ENCODE measurements at regions not wholly inside any gene's neighbourhood (a gene's known extent, or its start where the extent isn't known, plus 50 kb on each side); places are given as distances from the start of the nearest gene placed in this dataset.

GRCh38 chr16:14337303-14338191 is 266.4 kb downstream of the MRTFB start:
- no peak for DNase-seq
- TF ChIP-seq CTCF (IDR thresholded peaks at IDR 0.05) = no peak
- peaks cover 6% of the 10 kb centered on the region for H3K27me3 Mint-ChIP-seq (ENCODE audit: low read depth, poor library complexity)
- H3K4me3 Mint-ChIP-seq = no peak overlapping the region
- H3K27ac Mint-ChIP-seq = no peak overlapping the region
- peaks cover 17% of the 10 kb centered on the region for H3K4me1 Mint-ChIP-seq
- H3K9me3 Mint-ChIP-seq = peaks cover 19% of the 10 kb centered on the region
- H3K36me3 Mint-ChIP-seq (ENCODE audit: low read depth) = no peaks in the 10 kb centered on the region

- Mint-ChIP-seq H3K27ac (no peak overlapping the region), H3K9me3 (no peaks in the 10 kb centered on the region), H3K27me3 (ENCODE audit: low read depth, poor library complexity) (peaks cover 3% of the 10 kb centered on the region), H3K4me1 (peaks cover 17% of the 10 kb centered on the region), H3K4me3 (no peak overlapping the region), H3K36me3 (ENCODE audit: low read depth) (no peaks in the 10 kb centered on the region)
- TF ChIP-seq CTCF (IDR thresholded peaks at IDR 0.05) = no peak
- DNase-seq = no peak
These were observed 264.2 kb downstream of the MRTFB start for GRCh38 chr16:14335297-14335696.

- DNase-seq = no peak
- H3K4me3 Mint-ChIP-seq = no peak overlapping the region
- H3K4me1 Mint-ChIP-seq = peaks cover 17% of the 10 kb centered on the region
- no peak for TF ChIP-seq CTCF (IDR thresholded peaks at IDR 0.05)
- H3K27ac Mint-ChIP-seq = peak overlapping the region; percentile 77
- no peaks in the 10 kb centered on the region for H3K9me3 Mint-ChIP-seq
- no peaks in the 10 kb centered on the region for H3K36me3 Mint-ChIP-seq (ENCODE audit: low read depth)
- peaks cover 8% of the 10 kb centered on the region for H3K27me3 Mint-ChIP-seq (ENCODE audit: low read depth, poor library complexity)
These were observed 263.4 kb downstream of the MRTFB start for GRCh38 chr16:14334366-14335080.

- Mint-ChIP-seq H3K27ac (no peak overlapping the region), H3K9me3 (peaks cover 3% of the 10 kb centered on the region), H3K4me3 (no peak overlapping the region), H3K27me3 (ENCODE audit: low read depth, poor library complexity) (peaks cover 8% of the 10 kb centered on the region), H3K4me1 (peaks cover 17% of the 10 kb centered on the region), H3K36me3 (ENCODE audit: low read depth) (peaks cover 2% of the 10 kb centered on the region)
- no peak for TF ChIP-seq CTCF (IDR thresholded peaks at IDR 0.05)
- DNase-seq = no peak
These were observed 262.2 kb downstream of the MRTFB start for GRCh38 chr16:14333361-14333760.

- TF ChIP-seq CTCF (IDR thresholded peaks at IDR 0.05) = no peak
- no peak overlapping the region for H3K4me3 Mint-ChIP-seq
- peak; percentile 20 for DNase-seq
- H3K4me1 Mint-ChIP-seq = peaks cover 15% of the 10 kb centered on the region
- peaks cover 11% of the 10 kb centered on the region for H3K27me3 Mint-ChIP-seq (ENCODE audit: low read depth, poor library complexity)
- H3K27ac Mint-ChIP-seq = no peak overlapping the region
- H3K36me3 Mint-ChIP-seq (ENCODE audit: low read depth) = peaks cover 7% of the 10 kb centered on the region
- H3K9me3 Mint-ChIP-seq = peaks cover 9% of the 10 kb centered on the region
These were observed 259.9 kb downstream of the MRTFB start for GRCh38 chr16:14331020-14331419.

All from nephron progenitor cell (in vitro differentiated cells).